Ramos (cell line): ENCODE measurements at regions not wholly inside any gene's neighbourhood (a gene's known extent, or its start where the extent isn't known, plus 50 kb on each side); places are given as distances from the start of the nearest gene placed in this dataset.

Experiments used
- in situ Hi-C: fragments of 300-500 bp; cut with MboI; formaldehyde crosslinking; loops from one replicate; pipeline ENCODE4 v1.14.3; 2022; ENCODE audit warnings: low sequenced_read_pairs; ENCODE audit not compliant: unreplicated experiment

GRCh38 chr18:24991141-24992060 lies 360.6 kb downstream of the ZNF521 start:
- in situ Hi-C loops: no loop called here

GRCh38 chr18:24992491-24992890 lies 359.5 kb downstream of the ZNF521 start:
- in situ Hi-C loops: no loop called here

GRCh38 chr18:24993628-24994027 lies 358.3 kb downstream of the ZNF521 start:
- in situ Hi-C loops: no loop called here

GRCh38 chr18:24995056-24995455 lies 356.9 kb downstream of the ZNF521 start:
- in situ Hi-C loops: no loop called here

- in situ Hi-C loops: no loop called here
These were observed 356.2 kb downstream of the ZNF521 start for GRCh38 chr18:24995755-24996154.

GRCh38 chr18:24999650-25000267 lies 352.2 kb downstream of the ZNF521 start:
- in situ Hi-C loops: no loop called here

- in situ Hi-C loops: no loop called here
These were observed 350.2 kb downstream of the ZNF521 start for GRCh38 chr18:25001803-25002202.

GRCh38 chr18:25005541-25006403 lies 346.2 kb downstream of the ZNF521 start:
- in situ Hi-C loops: no loop called here

- in situ Hi-C loops: no loop called here
These were observed 341.2 kb downstream of the ZNF521 start for GRCh38 chr18:25010623-25011374.
